HepG2 (cell line): ENCODE measurements at regions not wholly inside any gene's neighbourhood (a gene's known extent, or its start where the extent isn't known, plus 50 kb on each side); places are given as distances from the start of the nearest gene placed in this dataset.

ENCODE experiments used
- ATAC-seq: fragments of 200-7000 bp; cut with Tn5 transposase; 3 replicates; pipeline ENCODE4 v1.9.1; 2020; ENCODE audit warnings: mild to moderate bottlenecking, moderate library complexity
- BruUV-seq: library from RNA; stranded (reverse); fragments of 400-500 nt; replicated peaks from 2 replicates; lab custom pipeline; 2021; lab: Mats Ljungman, UMichigan
- CTCF ChIA-PET: fragments of 300-600 bp; formaldehyde crosslinking; extraction: SDS; loops from one replicate; lab custom pipeline; 2021; ENCODE audit warnings: low total read pairs, inconsistent platforms, low intra/inter-chr PET ratio; lab: Yijun Ruan, JAX
- POLR2A ChIA-PET: fragments of 350-600 bp; sonication (Branson Sonifier 250); formaldehyde crosslinking; loops from one replicate; lab custom pipeline; 2020; ENCODE audit warnings: antibody characterized with exemption, inconsistent platforms; lab: Yijun Ruan, JAX
- DNase-seq: peaks from one replicate; pipeline ENCODE4 v3.0.0-alpha.2; 2015; ENCODE audit warnings: low spot score
- FAIRE-seq: peaks from 3 replicates; lab custom pipeline; 2011; peaks lifted over from hg19 to GRCh38; lab: Jason Lieb, UNC
- H2AFZ ChIP-seq: one replicate; pipeline ENCODE4 v1.6.1; 2011; ENCODE audit warnings: low read length, inconsistent platforms
- H3K27ac ChIP-seq: fragments of 300-600 bp; 3 replicates; pipeline ENCODE4 v1.8.0; 2011; ENCODE audit warnings: mixed run types, mild to moderate bottlenecking, mixed read lengths, low read length, inconsistent platforms; ENCODE audit not compliant: insufficient read depth; ENCODE audit errors: extremely low read length
- H3K27me3 ChIP-seq, 2 experiments: fragments of 200-600 bp in 1 of 2; 2 replicates in 1 of 2; 3 replicates in 1 of 2; pipeline versions ENCODE4 v1.6.0 to v1.8.0; 2011; ENCODE audit warnings: low read length in 2 of 2, mild to moderate bottlenecking in 2 of 2, moderate library complexity in 2 of 2, inconsistent platforms in 1 of 2; ENCODE audit not compliant: insufficient read depth in 2 of 2, control insufficient read depth in 1 of 2
- H3K36me3 ChIP-seq, 2 experiments: fragments of 200-600 bp in 1 of 2; replicated peaks in 1 of 2; 2 replicates in 1 of 2; 3 replicates in 1 of 2; pipeline versions ENCODE4 v1.5.1 to v1.8.0; 2011; ENCODE audit warnings: low read length in 2 of 2, inconsistent platforms in 1 of 2; ENCODE audit not compliant: insufficient read depth in 2 of 2, control insufficient read depth in 1 of 2
- H3K4me1 ChIP-seq: 2 replicates; pipeline ENCODE4 v1.5.1; 2012; ENCODE audit warnings: low read length, inconsistent platforms; ENCODE audit not compliant: insufficient read depth
- H3K4me2 ChIP-seq: 2 replicates; pipeline ENCODE4 v1.6.0; 2011; ENCODE audit warnings: low read depth, low read length, inconsistent platforms
- H3K4me3 ChIP-seq, 3 experiments: fragments of 200-600 bp in 1 of 3; sonication (generic), shearing (Covaris generic) in 1 of 3; replicated peaks in 1 of 3; 2 replicates each; pipeline ENCODE4 v1.5.1; 2011 to 2016; ENCODE audit warnings: low read length in 3 of 3, inconsistent platforms in 2 of 3, low read depth in 2 of 3, mild to moderate bottlenecking in 2 of 3, control low read depth in 1 of 3, mixed read lengths in 1 of 3; ENCODE audit not compliant: insufficient read depth in 1 of 3
- H3K79me2 ChIP-seq: one replicate; pipeline ENCODE4 v1.6.1; 2011; ENCODE audit warnings: low read length, inconsistent platforms; ENCODE audit not compliant: insufficient read depth
- H3K9ac ChIP-seq: 2 replicates; pipeline ENCODE4 v1.6.0; 2011; ENCODE audit warnings: mild to moderate bottlenecking, low read depth, low read length, inconsistent platforms; ENCODE audit not compliant: insufficient read depth
- H3K9me3 ChIP-seq: 2 replicates; pipeline ENCODE4 v1.5.1; 2012; ENCODE audit warnings: mild to moderate bottlenecking, low read length
- H4K20me1 ChIP-seq: 2 replicates; pipeline ENCODE4 v1.6.0; 2011; ENCODE audit warnings: inconsistent platforms, mild to moderate bottlenecking, low read length, moderate library complexity; ENCODE audit not compliant: insufficient read depth
- ELK4 ChIP-seq: sonication (generic); formaldehyde crosslinking; IDR thresholded peaks from 2 replicates; pipeline ENCODE4 v1.9.0; 2021; ENCODE audit warnings: missing genetic modification reagents, borderline replicate concordance
- SATB2 ChIP-seq: sonication (generic); formaldehyde crosslinking; IDR thresholded peaks from 2 replicates; pipeline ENCODE4 v1.5.0; 2020; ENCODE audit warnings: missing genetic modification reagents
- SMC3 ChIP-seq: IDR thresholded peaks from 2 replicates; pipeline ENCODE4 v1.6.1; 2011; ENCODE audit warnings: low read length, improper control_type of control experiment
- TCF7L2 ChIP-seq: IDR thresholded peaks from 2 replicates; pipeline ENCODE4 v1.6.1; 2011; ENCODE audit warnings: mild to moderate bottlenecking, low read depth, low read length, moderate library complexity
- TSC22D2 ChIP-seq: sonication (generic); formaldehyde crosslinking; IDR thresholded peaks from 2 replicates; pipeline ENCODE4 v1.5.1; 2020; ENCODE audit warnings: missing genetic modification reagents, mild to moderate bottlenecking, borderline replicate concordance
- ZKSCAN1 ChIP-seq: fragments of 150-350 bp; IDR thresholded peaks from 2 replicates; pipeline ENCODE4 v1.6.1; 2014; ENCODE audit warnings: low read length
- ZNF567 ChIP-seq: sonication (generic); formaldehyde crosslinking; IDR thresholded peaks from 2 replicates; pipeline ENCODE4 v1.8.1; 2023; ENCODE audit warnings: mild to moderate bottlenecking, missing genetic modification reagents, borderline replicate concordance
- ZNF781 ChIP-seq: sonication (generic); formaldehyde crosslinking; IDR thresholded peaks from 2 replicates; pipeline ENCODE4 v1.5.1; 2020; ENCODE audit warnings: borderline replicate concordance, mild to moderate bottlenecking, missing genetic modification reagents; ENCODE audit errors: not compliant biosample characterization
- ZZZ3 ChIP-seq: sonication (generic); formaldehyde crosslinking; IDR thresholded peaks from 2 replicates; pipeline ENCODE4 v1.4.0; 2020; ENCODE audit warnings: missing genetic modification reagents, mild to moderate bottlenecking, borderline replicate concordance
- whole genome bisulfite sequencing: methylation state at CpG from one replicate; pipeline ENCODE4 v1.1.6; 2017; ENCODE audit warnings: low lambda C conversion rate; 5-methylcytosine and 5-hydroxymethylcytosine counted together
- in situ Hi-C: cut with HindIII; loops from 2 replicates; pipeline ENCODE4 v1.10.0; 2017; ENCODE audit warnings: low pct_unique_long_range_greater_than_20kb; ENCODE audit not compliant: extremely low pct_ligation_motif_present
- intact Hi-C: fragments of 100-400 bp; cut with micrococcal nuclease; formaldehyde crosslinking; loops from one replicate; pipeline ENCODE4 v1.10.0; 2022; ENCODE audit not compliant: unreplicated experiment
- TF ChIP-seq, protein P1 (sequence below): sonication (generic); formaldehyde crosslinking; IDR thresholded peaks from 2 replicates; pipeline ENCODE4 v1.4.0; 2020; ENCODE audit warnings: low read depth, mild to moderate bottlenecking, missing genetic modification reagents
- TF ChIP-seq, protein P2 (sequence below): sonication (generic); formaldehyde crosslinking; IDR thresholded peaks from 2 replicates; pipeline ENCODE4 v1.5.0; 2020; ENCODE audit warnings: mild to moderate bottlenecking, missing genetic modification reagents, borderline replicate concordance
- TF ChIP-seq, protein P3 (sequence below): sonication (generic); formaldehyde crosslinking; IDR thresholded peaks from 2 replicates; pipeline ENCODE4 v1.5.0; 2020; ENCODE audit warnings: mild to moderate bottlenecking, missing genetic modification reagents

DNA sequence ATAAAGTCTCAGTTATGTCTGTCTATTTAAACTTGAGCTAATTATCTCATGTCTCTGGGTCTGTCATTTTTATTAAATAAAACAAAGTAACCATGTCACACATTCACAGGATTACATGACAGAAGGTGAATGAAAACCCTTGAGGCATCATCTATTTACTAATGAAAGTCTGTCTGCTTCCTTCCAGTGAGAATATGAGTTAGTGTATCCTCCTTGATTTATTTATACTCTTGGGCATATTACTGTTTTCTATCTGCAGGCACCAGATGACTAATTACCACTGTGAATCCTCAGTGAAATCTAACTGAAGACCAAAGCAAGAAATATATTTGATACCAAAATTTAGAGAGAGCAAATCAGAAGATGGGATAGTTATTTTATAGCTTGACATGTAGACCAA lies 163.7 kb downstream of the CDC14C start:
- Histone ChIP-seq H3K4me3 (no peak overlapping the region), H3K4me1 (no peaks in the 10 kb centered on the region), H2AFZ (no peak overlapping the region), H3K36me3 (no peaks in the 10 kb centered on the region), H3K79me2 (no peaks in the 10 kb centered on the region), H3K9ac (no peak overlapping the region), H3K27me3 (no peaks in the 10 kb centered on the region), H3K27ac (no peak overlapping the region), H4K20me1 (no peaks in the 10 kb centered on the region), H3K9me3 (no peaks in the 10 kb centered on the region), H3K4me2 (no peak overlapping the region)
- in situ Hi-C loops: no loop called here
- ChIA-PET POLR2A (no interaction called here), CTCF (no interaction called here)
- TF ChIP-seq, protein P1, sequence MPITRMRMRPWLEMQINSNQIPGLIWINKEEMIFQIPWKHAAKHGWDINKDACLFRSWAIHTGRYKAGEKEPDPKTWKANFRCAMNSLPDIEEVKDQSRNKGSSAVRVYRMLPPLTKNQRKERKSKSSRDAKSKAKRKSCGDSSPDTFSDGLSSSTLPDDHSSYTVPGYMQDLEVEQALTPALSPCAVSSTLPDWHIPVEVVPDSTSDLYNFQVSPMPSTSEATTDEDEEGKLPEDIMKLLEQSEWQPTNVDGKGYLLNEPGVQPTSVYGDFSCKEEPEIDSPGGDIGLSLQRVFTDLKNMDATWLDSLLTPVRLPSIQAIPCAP: no peak
- TF ChIP-seq ZNF781 (CRISPR knock-in tag) (no peak), TCF7L2 (no peak)
- intact Hi-C loops: no loop called here
- no TSS peak for BruUV-seq
- ATAC-seq (no peak), DNase-seq (no peak), FAIRE-seq (no peak)

- no peak overlapping the region for H3K4me2 ChIP-seq
- no peak overlapping the region for H3K9ac ChIP-seq
- ATAC-seq (no peak), FAIRE-seq (no peak), DNase-seq (no peak)
- H3K79me2 ChIP-seq: no peaks in the 10 kb centered on the region
- WGBS: 3% methylated on average over 2 of the region's 2 CpGs
- H3K9me3 ChIP-seq: no peaks in the 10 kb centered on the region
- ChIA-PET POLR2A (no interaction called here), CTCF (no interaction called here)
- in situ Hi-C loops: no loop called here
- no TSS peak for BruUV-seq
- no peaks in the 10 kb centered on the region for H3K27me3 ChIP-seq
- H3K27ac ChIP-seq: no peak overlapping the region
- H3K36me3 ChIP-seq: no peaks in the 10 kb centered on the region
- intact Hi-C loops: no loop called here
- no peak overlapping the region for H3K4me3 ChIP-seq
- no peaks in the 10 kb centered on the region for H4K20me1 ChIP-seq
- H3K4me1 ChIP-seq: no peaks in the 10 kb centered on the region
- no peak overlapping the region for H2AFZ ChIP-seq
- no peak for TF ChIP-seq SATB2 (CRISPR knock-in tag)
- TF ChIP-seq, protein P2, sequence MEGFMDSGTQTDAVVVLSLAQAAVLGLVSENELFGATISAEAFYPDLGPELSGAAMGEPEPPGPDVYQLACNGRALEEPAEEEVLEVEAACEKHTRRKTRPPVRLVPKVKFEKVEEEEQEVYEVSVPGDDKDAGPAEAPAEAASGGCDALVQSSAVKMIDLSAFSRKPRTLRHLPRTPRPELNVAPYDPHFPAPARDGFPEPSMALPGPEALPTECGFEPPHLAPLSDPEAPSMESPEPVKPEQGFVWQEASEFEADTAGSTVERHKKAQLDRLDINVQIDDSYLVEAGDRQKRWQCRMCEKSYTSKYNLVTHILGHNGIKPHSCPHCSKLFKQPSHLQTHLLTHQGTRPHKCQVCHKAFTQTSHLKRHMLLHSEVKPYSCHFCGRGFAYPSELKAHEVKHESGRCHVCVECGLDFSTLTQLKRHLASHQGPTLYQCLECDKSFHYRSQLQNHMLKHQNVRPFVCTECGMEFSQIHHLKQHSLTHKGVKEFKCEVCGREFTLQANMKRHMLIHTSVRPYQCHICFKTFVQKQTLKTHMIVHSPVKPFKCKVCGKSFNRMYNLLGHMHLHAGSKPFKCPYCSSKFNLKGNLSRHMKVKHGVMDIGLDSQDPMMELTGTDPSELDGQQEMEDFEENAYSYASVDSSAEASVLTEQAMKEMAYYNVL (CRISPR knock-in tag): no peak
- no peak for TF ChIP-seq ZZZ3 (CRISPR knock-in tag)
- TF ChIP-seq ZKSCAN1: no peak
- TF ChIP-seq TSC22D2 (CRISPR knock-in tag): no peak
- no peak for TF ChIP-seq SMC3
- TF ChIP-seq, protein P3, sequence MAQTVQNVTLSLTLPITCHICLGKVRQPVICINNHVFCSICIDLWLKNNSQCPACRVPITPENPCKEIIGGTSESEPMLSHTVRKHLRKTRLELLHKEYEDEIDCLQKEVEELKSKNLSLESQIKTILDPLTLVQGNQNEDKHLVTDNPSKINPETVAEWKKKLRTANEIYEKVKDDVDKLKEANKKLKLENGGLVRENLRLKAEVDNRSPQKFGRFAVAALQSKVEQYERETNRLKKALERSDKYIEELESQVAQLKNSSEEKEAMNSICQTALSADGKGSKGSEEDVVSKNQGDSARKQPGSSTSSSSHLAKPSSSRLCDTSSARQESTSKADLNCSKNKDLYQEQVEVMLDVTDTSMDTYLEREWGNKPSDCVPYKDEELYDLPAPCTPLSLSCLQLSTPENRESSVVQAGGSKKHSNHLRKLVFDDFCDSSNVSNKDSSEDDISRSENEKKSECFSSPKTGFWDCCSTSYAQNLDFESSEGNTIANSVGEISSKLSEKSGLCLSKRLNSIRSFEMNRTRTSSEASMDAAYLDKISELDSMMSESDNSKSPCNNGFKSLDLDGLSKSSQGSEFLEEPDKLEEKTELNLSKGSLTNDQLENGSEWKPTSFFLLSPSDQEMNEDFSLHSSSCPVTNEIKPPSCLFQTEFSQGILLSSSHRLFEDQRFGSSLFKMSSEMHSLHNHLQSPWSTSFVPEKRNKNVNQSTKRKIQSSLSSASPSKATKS (CRISPR knock-in tag): no peak
- no peak for TF ChIP-seq ELK4 (CRISPR knock-in tag)
- TF ChIP-seq ZNF567 (CRISPR knock-in tag): no peak
These were observed 165.4 kb downstream of the CDC14C start for GRCh38 chr7:49089717-49090116.
